Activated CD4-positive, CD25-positive, alpha-beta regulatory T cell treated with anti-CD3 and anti-CD28 coated beads, Interleukin-2, amount 50 U/mL, for 24 hours (primary cell): ENCODE measurements at regions not wholly inside any gene's neighbourhood (a gene's known extent, or its start where the extent isn't known, plus 50 kb on each side); places are given as distances from the start of the nearest gene placed in this dataset.
"Not testable (repeated sequence)": the region's sequence is repeated elsewhere in the genome, so short reads cannot be mapped to it uniquely, and the experiment has no call there.

ENCODE experiments used
- ATAC-seq, 2 donors: fragments of 150-1000 bp; cut with Tn5 transposase; one replicate each; pipeline ENCODE4 v1.10.0; 2021; ENCODE audit warnings: mild to moderate bottlenecking in 1 of 2, moderate library complexity in 1 of 2

DNA sequence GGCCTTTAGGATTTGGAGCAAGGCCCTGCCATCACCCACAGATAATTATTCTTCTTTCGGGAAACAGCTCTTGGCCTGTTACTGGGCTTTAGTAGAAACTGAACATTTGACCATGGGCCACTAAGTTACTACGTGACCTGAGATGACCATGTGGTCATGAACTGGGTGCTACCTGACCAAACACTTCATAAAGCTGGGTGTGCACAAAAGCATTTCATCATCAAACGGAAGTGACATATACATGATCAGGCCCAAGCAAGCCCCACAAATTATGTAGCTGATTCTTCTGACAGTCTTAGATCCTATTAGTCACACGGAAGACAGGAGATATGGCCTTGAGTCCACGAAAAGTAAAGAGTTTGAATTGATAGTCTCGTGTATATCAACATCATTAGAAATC is 130.9 kb upstream of the FBN2 start:
- no peak for ATAC-seq

DNA sequence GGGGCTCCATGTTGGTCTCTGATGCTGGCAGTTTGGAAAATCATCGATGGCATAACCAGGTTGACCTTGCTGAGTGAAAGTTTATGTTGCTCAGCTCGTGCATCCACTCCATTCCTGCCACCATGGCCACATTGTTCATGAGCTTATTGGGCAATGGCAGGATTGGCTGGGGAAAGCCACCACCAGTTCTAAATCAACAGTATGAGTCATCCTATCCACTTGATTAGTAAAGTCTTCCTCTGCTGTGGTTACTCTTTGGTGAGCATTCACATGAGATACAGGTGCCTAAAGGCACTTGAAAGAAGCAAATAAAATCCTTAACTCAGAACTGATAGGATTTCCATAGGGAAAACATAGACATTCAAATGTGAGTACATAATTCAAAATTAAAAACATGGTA is 131.8 kb upstream of the FBN2 start:
- ATAC-seq = no peak

DNA sequence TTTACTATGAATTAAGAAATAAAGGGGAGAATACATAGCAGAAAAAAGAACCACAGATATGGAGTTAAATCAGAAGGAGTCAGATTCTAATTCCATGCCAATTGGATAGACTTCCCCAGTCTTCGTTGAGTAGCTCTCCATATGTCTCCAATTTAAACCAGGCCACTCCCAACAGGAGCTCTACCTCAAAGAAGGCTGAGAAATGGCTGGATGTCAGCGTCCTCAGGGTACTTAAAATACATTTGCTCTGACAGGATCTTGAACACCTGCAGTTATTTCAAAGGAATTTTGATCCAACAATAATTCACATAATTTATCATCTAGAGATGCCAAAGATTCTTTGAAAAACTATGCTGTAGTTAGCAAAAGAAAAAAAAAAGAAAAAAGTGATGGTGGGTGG is 133.9 kb upstream of the FBN2 start:
- no peak for ATAC-seq

DNA sequence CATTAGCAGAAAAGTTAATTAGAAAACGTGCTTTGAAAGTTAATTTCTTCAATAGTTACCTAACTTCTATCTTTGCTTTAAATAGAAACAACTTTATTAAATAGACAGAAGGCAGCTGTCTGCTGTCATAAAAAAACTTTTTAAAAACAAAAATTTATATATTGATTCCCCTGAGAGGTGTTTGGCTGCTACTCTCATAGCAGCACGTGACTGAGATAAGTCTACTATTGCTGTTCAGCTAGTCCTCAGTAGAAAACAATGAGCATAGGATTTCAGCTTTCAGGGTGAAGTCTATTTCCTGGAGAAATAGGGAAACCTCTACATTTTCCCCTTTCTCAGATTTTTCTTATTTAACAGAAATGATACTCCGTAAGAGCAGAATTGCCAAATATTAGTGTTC is 135.0 kb upstream of the FBN2 start:
- no peak for ATAC-seq

DNA sequence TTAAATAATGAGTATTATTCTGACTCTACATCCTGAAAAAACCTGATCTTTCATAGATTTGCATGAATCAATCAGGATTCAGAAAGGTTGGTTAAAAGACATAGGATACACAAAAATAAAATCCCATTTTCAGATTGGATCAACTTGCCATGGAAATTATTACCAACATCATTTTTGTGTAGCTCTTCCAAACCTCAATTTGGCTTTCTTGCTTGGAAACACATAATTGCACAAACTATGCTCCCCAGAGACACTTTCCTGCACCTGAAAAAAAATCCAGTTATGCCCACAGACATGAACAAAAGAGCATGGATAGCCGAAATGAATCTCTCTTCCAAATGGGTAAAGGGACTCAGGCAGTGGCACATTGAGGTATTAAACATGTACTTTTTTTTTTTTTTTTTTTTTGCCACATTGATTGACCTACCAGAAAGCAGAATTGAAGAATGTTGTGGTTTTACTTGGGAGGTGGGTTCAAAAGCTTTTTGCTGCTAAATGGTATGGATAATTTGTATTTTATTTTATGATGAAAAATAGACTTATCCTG is 135.4 kb upstream of the FBN2 start:
- ATAC-seq = no peak

DNA sequence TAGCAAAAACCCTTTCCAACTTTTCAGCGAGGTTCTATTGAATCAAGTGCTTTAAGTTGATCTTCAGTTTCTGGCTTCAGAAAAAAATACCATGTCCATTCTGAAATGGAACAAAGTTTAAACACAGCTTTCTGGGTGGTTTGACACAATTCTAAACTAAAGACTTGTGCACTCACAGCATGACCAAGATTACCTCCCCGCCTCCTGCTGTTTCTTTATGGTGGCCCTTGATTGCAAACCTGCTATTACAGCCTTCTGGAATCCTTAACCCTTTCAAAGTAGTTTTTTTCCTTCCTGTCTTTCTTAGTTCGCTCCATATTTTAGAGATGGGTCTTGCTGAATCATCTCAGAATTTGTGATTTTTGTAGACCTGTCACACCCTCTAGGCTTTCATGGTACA is 135.9 kb upstream of the FBN2 start:
- ATAC-seq = no peak

DNA sequence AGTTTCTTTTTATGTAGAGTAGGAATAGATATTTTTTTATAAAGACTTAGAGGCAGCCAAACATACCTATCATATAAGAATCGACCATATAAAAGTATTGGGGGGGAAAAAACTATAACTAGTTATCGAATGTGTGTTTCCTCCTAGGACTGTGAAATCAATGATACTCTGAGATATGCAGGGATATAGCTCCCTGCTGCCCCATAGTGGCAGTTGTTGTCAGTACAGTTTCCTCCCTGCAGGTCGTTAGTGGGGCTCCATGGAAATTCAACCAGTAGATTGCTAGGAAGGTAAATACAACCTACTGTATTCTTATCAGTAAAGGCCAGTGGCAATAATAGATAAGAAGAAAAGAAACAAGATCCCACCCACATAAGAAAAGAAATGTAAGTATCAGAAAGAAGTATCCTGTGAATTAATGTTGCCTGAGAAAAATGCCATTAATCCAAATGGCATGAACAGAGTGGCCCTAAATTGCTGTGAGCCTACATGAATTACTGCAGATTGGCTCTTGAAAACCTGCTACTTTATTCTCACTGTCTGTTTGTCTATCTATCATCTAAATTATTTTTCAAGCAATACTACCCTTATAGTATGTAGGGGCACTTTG is 136.9 kb upstream of the FBN2 start:
- ATAC-seq = no peak

DNA sequence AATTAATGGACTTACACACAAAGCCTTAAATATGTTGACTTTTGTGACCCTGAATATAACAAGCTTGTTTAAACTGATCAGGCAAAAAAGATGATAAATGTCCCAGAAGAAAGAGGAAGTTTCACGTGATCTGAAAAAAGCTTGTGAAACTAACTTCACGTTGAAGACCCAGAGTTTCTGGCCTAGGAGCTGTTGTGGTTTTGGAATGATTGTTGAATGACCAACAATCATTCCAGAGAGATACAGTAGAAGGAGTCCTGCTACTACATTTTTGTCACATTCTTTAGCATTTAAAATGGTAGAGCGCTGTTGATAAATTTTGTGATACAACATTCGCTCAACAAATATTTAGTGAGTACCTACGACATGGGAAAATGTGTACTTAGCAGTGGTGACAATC is 143.1 kb upstream of the FBN2 start:
- no peak for ATAC-seq

DNA sequence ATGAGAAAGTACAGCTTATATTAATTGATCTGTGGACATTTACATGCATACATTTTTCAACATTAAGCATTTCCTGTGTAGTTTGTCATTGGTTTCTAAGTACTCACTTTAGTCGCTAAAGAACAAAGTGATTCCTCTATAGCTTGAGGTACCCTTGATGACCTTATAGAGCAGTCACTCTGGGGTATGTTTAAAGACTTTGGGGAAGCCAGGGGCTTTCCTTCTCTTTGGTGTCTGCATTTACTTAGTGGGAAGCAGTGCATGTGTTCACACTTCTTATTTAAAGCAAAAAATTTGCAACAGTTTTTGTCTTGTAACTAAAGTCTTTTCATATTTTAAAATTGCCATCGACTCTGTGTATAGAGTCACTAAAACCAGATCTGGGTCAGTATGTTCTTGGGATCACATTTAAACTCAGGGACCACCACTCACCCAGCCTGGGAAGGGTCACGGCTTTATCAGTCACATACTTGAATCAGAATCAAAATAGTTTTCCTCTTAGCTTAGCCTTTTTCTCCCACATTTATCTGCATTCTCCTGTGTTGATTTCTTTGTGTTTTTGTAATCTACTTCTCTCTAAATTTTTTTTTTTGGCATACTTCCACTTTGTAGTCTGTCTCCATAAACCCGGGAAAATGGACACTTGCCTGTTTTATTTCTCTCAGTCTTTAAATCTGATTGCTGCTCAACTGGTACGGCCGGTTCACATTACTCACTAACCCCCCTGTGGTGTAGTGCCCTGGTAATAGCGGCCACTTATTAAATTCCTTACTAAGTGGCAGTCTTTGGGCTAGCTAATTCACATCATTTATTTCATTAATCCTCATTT is 143.9 kb upstream of the FBN2 start:
- ATAC-seq = no peak

DNA sequence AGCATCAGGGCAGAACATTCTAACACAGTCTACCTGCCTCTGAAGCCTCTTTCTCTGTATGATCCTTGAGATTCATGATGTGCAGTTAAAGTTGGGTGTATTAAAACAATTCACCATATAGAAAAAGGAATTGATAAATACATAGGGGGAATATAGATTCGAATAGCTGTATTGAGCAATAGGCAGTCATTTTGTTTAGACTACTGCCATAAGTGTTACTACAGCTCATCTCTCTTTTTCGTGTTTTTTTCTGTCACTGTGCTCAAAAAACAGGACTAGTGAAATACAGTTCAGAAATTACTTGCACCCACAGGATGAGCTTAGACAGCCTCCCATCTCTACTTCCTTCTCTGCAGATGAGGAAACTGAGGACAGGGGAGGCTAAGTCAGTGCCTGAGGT is 144.6 kb upstream of the FBN2 start:
- ATAC-seq = no peak

DNA sequence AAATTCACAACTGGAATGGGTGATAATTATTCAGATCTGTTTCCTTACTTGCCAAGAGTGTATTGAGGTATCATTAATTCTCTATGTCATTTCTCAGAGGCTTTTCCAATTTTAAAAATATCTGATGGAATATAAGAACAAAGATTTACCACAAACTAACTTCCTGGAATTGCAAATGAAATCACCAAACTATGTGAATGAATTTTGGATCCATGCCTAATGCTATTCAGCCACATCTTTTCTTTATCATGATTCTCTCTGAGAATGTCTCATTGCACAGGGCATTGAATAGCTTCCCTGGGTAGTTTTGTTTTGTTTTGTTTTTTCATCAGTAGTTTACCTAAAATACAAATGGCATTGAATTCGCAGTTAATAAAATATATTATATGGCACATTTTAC is 146.9 kb upstream of the FBN2 start:
- ATAC-seq = no peak

DNA sequence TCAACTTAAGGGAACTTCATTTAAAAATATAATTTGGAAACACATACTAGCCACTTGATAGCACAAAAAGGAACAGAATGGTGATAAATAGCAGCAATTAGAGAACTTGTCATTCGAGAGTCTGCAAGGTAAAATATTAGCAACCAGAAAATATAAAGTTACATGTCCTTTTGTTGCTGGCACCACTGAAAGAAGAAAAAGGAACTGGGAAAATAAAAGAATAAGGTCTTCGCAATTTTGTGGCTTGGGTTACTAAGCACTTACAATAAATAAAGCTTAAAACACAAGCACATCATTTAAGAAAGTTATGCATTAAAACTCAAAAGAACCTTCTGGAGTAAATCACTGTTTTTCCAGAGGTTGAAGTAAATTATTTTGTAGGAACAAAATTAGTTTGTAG is 149.9 kb upstream of the FBN2 start:
- ATAC-seq = no peak

DNA sequence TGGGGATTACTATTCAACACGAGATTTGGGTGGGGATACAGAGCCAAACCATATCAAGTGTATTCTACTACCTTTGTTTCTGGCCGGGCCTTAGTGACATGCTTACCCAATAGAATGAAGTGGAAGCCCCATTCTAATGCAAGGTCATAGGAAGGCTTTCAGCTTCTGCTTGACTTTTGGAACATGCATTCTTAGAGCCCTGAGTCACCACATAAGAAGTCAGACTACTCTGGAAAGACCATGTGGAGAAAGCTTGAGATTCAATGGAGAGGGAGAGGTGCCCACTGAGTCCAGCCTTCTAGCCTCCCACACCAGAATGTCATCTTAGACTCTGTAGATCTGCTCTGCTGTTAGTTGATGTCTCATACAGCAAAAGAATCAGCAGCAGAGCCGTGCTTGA is 155.7 kb upstream of the FBN2 start:
- ATAC-seq = no peak

DNA sequence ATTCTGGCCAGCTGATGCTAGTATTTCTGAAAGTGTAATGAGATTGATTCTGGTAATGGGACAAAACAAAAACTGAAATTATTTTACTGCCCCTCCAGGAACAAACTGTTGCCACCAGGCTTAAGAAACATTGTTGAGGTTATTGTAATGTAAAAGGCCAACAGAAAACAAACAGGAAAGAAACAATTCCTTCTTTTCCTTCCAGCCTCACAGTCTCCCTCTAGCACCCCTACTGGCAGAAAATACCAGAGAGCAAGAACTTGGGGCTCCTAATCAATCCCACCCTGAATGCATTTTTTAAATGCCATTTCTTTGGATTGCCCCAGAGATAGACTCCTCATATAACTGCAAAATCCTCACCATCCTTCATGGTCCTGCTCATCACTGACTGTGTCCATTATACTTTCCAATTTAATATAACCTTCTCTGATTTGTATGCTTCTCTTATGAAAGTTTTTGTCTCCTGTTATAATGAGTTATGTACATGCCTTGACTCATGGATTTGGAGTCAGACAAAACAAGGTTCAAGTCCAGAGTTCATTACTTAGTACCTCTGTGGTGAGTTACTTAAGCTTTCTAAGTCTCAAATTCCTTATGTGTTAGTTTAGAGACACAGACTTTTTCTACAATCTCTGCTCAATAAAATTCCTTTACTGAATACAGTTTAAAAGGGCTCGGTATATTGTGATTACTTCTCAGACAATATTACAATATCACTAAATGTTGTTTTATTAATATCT is 157.9 kb upstream of the FBN2 start:
- no peak for ATAC-seq

DNA sequence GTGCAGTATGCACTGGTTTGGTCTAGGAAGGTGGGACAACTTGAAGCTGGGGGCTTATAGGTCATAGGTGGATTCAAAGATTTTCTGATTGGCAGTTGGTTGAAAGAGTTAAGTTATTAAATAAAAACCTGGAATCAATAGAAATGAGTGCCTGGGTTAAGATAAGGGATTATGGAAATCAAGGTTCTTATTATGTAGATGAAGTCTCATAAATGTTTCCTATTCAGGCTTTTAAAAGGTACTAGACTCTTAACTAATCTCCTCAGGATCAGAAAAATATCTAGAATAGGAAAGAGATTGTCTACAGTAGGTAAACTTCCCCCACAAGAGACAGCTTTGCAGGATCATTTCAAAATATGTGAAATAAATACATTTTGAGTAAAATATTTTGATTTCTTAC is 163.3 kb upstream of the FBN2 start:
- ATAC-seq = no peak

DNA sequence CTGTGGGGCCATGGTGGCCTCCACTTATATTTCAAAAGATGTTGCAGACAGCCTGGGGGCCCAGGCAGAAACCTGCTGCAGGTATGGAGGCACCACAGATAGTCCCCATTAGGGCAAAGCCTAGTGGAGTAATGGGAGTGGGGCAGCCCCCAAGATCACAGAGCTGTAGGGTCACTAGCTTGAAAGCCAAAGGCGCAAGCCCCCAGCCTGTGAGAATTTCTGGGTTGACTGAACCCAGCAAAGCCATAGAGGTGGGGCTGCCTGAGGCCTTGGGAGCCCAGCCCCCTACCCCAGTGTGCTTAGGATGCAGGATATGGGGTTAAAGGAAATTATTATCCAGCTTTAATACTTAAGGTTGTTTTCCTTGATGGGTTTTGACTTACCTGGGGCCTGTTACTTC is 165.3 kb upstream of the FBN2 start:
- no peak for ATAC-seq

DNA sequence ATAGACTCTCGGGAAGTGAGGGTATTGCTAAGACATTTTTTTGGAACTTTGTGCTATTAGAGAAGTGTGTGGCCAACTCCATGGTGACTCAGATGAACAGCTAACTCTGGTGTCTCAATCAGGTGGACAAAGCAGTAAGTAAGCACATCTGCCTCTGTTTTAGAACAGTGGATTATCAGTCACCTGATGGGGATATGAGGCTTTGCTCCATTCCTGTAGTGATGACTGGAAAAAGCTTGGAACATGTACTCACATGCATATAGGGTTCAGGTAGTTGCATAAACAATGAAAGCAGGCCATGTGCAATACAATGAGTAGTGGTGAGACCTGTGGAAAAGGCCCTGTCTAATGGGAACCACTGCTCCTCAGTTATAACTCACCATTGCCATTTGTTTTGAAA is 168.2 kb upstream of the FBN2 start:
- no peak for ATAC-seq

DNA sequence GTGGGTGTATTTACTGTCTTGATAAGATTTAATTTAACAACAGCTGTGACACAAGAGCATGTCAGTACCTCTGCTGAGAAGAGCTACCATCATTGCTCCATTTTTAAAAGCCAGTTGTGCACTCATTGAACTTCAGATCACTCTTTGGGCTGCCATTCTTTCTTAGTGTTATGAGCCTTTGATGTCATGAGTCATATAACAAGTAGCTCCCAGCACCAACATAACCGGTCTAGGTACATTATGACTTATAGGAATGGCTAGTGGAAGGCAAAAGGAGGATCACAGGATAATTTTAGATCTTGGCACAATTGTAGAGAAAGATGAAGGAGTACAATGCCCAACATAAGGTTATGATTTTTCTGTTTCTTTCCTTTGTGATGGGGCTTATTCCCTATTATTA is 170.8 kb upstream of the FBN2 start:
- ATAC-seq = no peak

DNA sequence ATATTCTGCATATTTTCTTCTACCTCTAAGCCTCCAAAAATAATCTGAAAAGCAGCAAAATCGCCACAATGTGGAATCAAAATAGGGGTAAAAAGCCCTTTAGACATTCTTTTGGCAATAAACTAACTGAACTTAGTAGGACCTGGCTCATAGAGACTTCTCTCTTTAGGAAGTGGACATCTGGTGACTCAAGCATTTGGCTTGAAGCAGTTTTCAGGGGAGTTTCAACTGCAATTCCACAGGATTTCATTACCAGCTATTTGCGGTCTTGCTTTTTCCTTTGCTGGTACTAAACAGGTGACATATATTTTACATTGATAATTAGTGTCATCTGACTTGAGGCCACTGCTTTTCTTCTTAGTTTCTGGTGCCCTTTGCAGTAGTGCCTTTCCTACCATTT is 173.2 kb upstream of the FBN2 start:
- ATAC-seq = no peak

DNA sequence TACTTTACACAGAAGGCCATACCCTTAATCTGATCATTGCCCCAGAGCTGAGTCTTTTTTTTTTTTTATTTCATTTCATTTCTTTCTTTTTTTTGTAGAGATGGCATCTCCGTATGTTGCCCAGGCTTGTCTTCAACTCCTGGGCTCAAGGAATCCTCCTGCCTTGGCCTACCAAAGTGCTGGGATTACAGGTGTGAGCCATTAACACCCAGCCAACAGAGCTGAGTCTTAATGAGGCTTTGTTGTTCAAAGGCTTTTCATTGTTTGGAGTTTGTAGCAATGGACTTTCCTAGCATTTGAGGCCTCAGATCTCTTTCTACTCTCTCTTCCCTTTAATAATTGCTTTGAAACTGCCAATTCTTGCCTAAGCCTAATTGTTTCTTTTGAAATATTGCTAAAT is 176.5 kb upstream of the FBN2 start:
- no peak for ATAC-seq

DNA sequence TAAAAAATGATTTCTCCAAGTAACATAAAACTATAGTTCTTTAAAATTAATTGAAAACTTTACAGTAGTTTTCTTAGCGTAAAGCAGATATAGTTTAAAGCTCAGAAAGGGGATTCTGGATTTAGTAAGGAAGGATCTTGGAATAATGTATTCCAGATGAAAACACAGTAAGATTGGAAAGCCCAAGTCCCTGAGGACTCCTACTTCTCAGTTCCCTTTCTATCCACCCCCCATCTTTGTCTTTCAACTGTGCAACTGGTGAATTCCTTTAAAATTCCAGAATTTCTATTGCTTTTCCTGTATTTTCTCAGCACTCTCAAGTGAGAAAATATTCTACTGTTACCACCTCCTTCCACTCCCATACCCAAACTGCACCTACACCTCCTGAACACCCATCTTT is 184.5 kb upstream of the FBN2 start:
- no peak for ATAC-seq

DNA sequence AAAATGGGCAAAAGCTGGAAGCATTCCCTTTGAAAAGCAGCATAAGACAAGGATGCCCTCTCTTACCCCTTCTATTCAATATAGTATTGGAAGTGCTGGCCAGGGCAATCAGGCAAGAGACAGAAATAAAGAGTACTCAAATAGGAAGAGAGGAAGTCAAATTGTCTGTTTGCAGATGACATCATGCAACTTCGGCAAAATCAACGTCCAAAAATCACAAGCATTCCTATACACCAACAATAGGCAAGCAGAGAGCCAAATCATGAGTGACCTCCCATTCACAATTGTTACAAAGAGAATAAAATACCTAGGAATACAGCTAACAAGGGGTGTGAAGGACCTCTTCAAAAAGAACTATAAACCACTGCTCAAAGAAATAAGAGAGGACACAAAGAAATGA is 192.0 kb upstream of the FBN2 start:
- not testable (repeated sequence) for ATAC-seq

DNA sequence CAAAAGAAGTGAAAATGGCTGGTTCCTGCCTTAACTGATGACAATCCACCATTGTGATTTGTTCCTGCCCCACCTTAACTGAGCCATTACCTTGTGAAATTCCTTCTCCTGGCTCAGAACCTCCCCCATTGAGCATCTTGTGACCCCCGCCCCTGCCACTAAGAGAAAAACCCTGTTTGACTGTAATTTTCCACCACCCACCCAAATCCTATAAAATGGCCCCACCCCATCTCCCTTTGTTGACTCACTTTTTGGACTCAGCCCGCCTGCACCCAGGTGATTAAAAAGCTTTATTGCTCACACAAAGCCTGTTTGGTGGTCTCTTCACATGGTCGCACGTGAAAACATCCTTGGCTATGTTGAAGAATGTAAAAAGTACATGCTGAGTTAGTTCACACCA is 197.6 kb upstream of the FBN2 start:
- not testable (repeated sequence) for ATAC-seq

DNA sequence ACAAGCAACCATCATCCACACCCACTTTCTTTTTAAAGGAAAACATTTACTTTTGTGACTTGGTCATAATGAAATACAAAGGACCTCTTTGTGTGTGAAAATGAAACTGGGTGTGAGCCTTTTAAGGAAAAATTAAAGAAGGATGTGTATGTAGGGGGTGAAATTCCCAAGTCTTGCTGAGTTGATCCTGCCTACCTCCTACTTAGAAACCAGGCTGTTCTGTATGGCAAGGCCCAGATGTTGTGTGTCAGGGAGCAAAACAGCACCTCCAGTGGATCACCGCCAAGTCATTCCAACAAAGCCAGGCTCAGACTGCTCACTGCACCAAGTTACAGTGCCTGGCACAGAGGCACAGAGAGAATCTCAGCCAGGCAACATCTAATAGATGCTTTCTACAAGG is 198.5 kb upstream of the FBN2 start:
- no peak for ATAC-seq
